Ovary (tissue), 3 donors: ENCODE measurements at regions not wholly inside any gene's neighbourhood (a gene's known extent, or its start where the extent isn't known, plus 50 kb on each side); places are given as distances from the start of the nearest gene placed in this dataset.

Source experiments
- CTCF ChIP-seq, 3 donors: fragments of 450-650 bp in 2 of 3; fragments of 200-600 bp in 1 of 3; IDR thresholded peaks; one replicate each; pipeline versions ENCODE4 v1.5.1 to v1.8.0; 2016 to 2022; ENCODE audit warnings: antibody characterized with exemption in 3 of 3, mild to moderate bottlenecking in 1 of 3
- EP300 ChIP-seq: sonication (generic); formaldehyde crosslinking; IDR thresholded peaks from one replicate; pipeline ENCODE4 v1.6.1; 2017; ENCODE audit warnings: antibody characterized with exemption
- POLR2A ChIP-seq: fragments of 450-650 bp; IDR thresholded peaks from one replicate; pipeline ENCODE4 v1.6.1; 2017; ENCODE audit warnings: antibody characterized with exemption, mild to moderate bottlenecking, moderate library complexity
- donor health status: DM: no; HTN: no; CAD: no.

GRCh38 chr4:14223461-14223860, 595.9 kb upstream of the BOD1L1 start:
- TF ChIP-seq CTCF (IDR thresholded peaks at IDR 0.05) (no peak), EP300 (no peak), POLR2A (no peak)
